ENCODE measurements at regions not wholly inside any gene's neighbourhood (a gene's known extent, or its start where the extent isn't known, plus 50 kb on each side); places are given as distances from the start of the nearest gene placed in this dataset.

- Histone ChIP-seq H2AFZ (replicated peaks) (no peak overlapping the region), H3F3A (ENCODE audit: low read depth) (no peaks in the 10 kb centered on the region), H3K4me3 (no peak overlapping the region), H3K9me3 (ENCODE audit: low read depth) (no peaks in the 10 kb centered on the region), H3K79me2 (ENCODE audit: low read depth) (no peaks in the 10 kb centered on the region), H3K36me3 (no peaks in the 10 kb centered on the region), H3K4me2 (no peak overlapping the region), H3K4me1 (no peaks in the 10 kb centered on the region), H3K27me3 (no peaks in the 10 kb centered on the region), H3K27ac (no peak overlapping the region), H3K9ac (no peak overlapping the region), H4K20me1 (ENCODE audit: low read depth) (no peaks in the 10 kb centered on the region)
- Mint-ChIP-seq H3K9me3 (peaks cover 2% of the 10 kb centered on the region), H3K4me1 (peaks cover 2% of the 10 kb centered on the region), H3K27ac (no peak overlapping the region), H3K36me3 (peaks cover 2% of the 10 kb centered on the region), H3K27me3 (ENCODE audit: insufficient read depth, low read depth) (no peaks in the 10 kb centered on the region), H3K4me3 (no peak overlapping the region)
- DNase-seq (ENCODE audit: low spot score): no peak
- TF ChIP-seq EZH2 (IDR thresholded peaks at IDR 0.05): no peak
- TF ChIP-seq CTCF (IDR thresholded peaks at IDR 0.05): no peak
- TF ChIP-seq EZH2phosphoT487 (IDR thresholded peaks at IDR 0.05): no peak
These were observed 816.8 kb downstream of the TRIB2 start for GRCh38 chr2:13533524-13533922.

DNA sequence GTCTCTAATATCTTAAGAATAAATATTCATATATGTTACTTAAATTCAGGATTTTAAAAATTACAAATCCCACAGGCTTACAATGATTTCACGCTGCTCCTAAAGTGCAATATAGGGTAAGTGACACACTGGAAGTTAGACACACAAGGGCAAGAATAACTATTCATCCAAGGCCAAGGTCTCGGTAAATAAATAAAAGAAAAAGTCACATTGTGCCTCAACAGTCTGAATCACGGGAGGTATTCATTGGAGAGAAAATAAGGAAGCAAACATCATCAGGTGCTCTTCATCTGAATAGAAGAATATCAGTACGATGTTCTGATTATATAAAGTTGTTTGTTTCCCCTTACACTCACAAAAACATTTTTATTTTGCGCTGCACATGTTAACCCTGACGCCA lies 820.2 kb downstream of the TRIB2 start:
- no peak for DNase-seq (ENCODE audit: low spot score)
- Histone ChIP-seq H3K79me2 (ENCODE audit: low read depth) (no peaks in the 10 kb centered on the region), H3K27ac (no peak overlapping the region), H3K9ac (no peak overlapping the region), H3K4me1 (no peaks in the 10 kb centered on the region), H3K4me2 (no peak overlapping the region), H3F3A (ENCODE audit: low read depth) (no peaks in the 10 kb centered on the region), H3K9me3 (ENCODE audit: low read depth) (peaks cover 14% of the 10 kb centered on the region), H4K20me1 (ENCODE audit: low read depth) (no peaks in the 10 kb centered on the region), H2AFZ (replicated peaks) (no peak overlapping the region), H3K36me3 (no peaks in the 10 kb centered on the region), H3K27me3 (no peaks in the 10 kb centered on the region), H3K4me3 (no peak overlapping the region)
- peaks cover 5% of the 10 kb centered on the region for H3K4me1 Mint-ChIP-seq
- TF ChIP-seq CTCF (IDR thresholded peaks at IDR 0.05): no peak
- TF ChIP-seq EZH2 (IDR thresholded peaks at IDR 0.05): no peak
- no peak for TF ChIP-seq EZH2phosphoT487 (IDR thresholded peaks at IDR 0.05)
- peaks cover 2% of the 10 kb centered on the region for H3K27me3 Mint-ChIP-seq (ENCODE audit: insufficient read depth, low read depth)
- no peak overlapping the region for H3K4me3 Mint-ChIP-seq
- H3K9me3 Mint-ChIP-seq: peaks cover 2% of the 10 kb centered on the region
- H3K27ac Mint-ChIP-seq: no peak overlapping the region
- peaks cover 2% of the 10 kb centered on the region for H3K36me3 Mint-ChIP-seq

GRCh38 chr2:13537771-13538349 lies 821.1 kb downstream of the TRIB2 start:
- TF ChIP-seq CTCF (IDR thresholded peaks at IDR 0.05): no peak
- no peak for TF ChIP-seq EZH2phosphoT487 (IDR thresholded peaks at IDR 0.05)
- no peak overlapping the region for H3K4me3 Mint-ChIP-seq
- Histone ChIP-seq H3F3A (ENCODE audit: low read depth) (no peaks in the 10 kb centered on the region), H3K4me2 (no peak overlapping the region), H4K20me1 (ENCODE audit: low read depth) (no peaks in the 10 kb centered on the region), H3K4me3 (no peak overlapping the region), H3K36me3 (no peaks in the 10 kb centered on the region), H3K4me1 (no peaks in the 10 kb centered on the region), H3K79me2 (ENCODE audit: low read depth) (no peaks in the 10 kb centered on the region), H3K9me3 (ENCODE audit: low read depth) (peaks cover 14% of the 10 kb centered on the region), H2AFZ (replicated peaks) (no peak overlapping the region), H3K27ac (no peak overlapping the region), H3K9ac (no peak overlapping the region), H3K27me3 (no peaks in the 10 kb centered on the region)
- peaks cover 2% of the 10 kb centered on the region for H3K27me3 Mint-ChIP-seq (ENCODE audit: insufficient read depth, low read depth)
- H3K27ac Mint-ChIP-seq: no peak overlapping the region
- H3K9me3 Mint-ChIP-seq: peaks cover 2% of the 10 kb centered on the region
- no peak for DNase-seq (ENCODE audit: low spot score)
- H3K4me1 Mint-ChIP-seq: peaks cover 5% of the 10 kb centered on the region
- peaks cover 2% of the 10 kb centered on the region for H3K36me3 Mint-ChIP-seq
